ENCODE measurements at regions not wholly inside any gene's neighbourhood (a gene's known extent, or its start where the extent isn't known, plus 50 kb on each side); places are given as distances from the start of the nearest gene placed in this dataset.

GRCh38 chr6:19964115-19964514 is 126.9 kb downstream of the ID4 start:
- Histone ChIP-seq H3K4me1 (ENCODE audit: insufficient read depth, low read length, poor library complexity, severe bottlenecking) (no peaks in the 10 kb centered on the region), H3K27me3 (replicated peaks; ENCODE audit: insufficient read depth, low read depth, low read length, poor library complexity) (peaks cover 32% of the 10 kb centered on the region), H3K27ac (ENCODE audit: low read depth, low read length, poor library complexity, severe bottlenecking) (no peak overlapping the region), H3K36me3 (ENCODE audit: insufficient read depth, low read length, poor library complexity, severe bottlenecking) (no peaks in the 10 kb centered on the region), H3K4me3 (ENCODE audit: low read depth, low read length, poor library complexity, severe bottlenecking) (no peak overlapping the region), H3K9me3 (ENCODE audit: low read depth, low read length, poor library complexity, severe bottlenecking) (no peaks in the 10 kb centered on the region)
- ChIA-PET CTCF (no interaction called here), POLR2A (ENCODE audit: low non-redundant PET) (no interaction called here)
- intact Hi-C loops (cut with micrococcal nuclease; ENCODE audit: unreplicated experiment) = no loop called here
- DNase-seq (ENCODE audit: low spot score) = no peak
- no TSS peak for BruUV-seq (replicated peaks)
- TF ChIP-seq EZH2 (IDR thresholded peaks at IDR 0.05; ENCODE audit: borderline replicate concordance, low read depth, low read length, poor library complexity, severe bottlenecking) = no peak
- no peak for TF ChIP-seq CTCF (conservative IDR thresholded peaks at IDR 0.05; ENCODE audit: low read depth, low read length)

- no peaks in the 10 kb centered on the region for H3K4me1 ChIP-seq (ENCODE audit: insufficient read depth, low read length, poor library complexity, severe bottlenecking)
- DNase-seq (ENCODE audit: low spot score) = no peak
- no peak overlapping the region for H3K4me3 ChIP-seq (ENCODE audit: low read depth, low read length, poor library complexity, severe bottlenecking)
- ChIA-PET POLR2A (ENCODE audit: low non-redundant PET) (no interaction called here), CTCF (no interaction called here)
- no TSS peak for BruUV-seq (replicated peaks)
- intact Hi-C loops (cut with micrococcal nuclease; ENCODE audit: unreplicated experiment) = no loop called here
- no peak overlapping the region for H3K27ac ChIP-seq (ENCODE audit: low read depth, low read length, poor library complexity, severe bottlenecking)
- no peaks in the 10 kb centered on the region for H3K9me3 ChIP-seq (ENCODE audit: low read depth, low read length, poor library complexity, severe bottlenecking)
- H3K36me3 ChIP-seq (ENCODE audit: insufficient read depth, low read length, poor library complexity, severe bottlenecking) = no peaks in the 10 kb centered on the region
- peaks cover 8% of the 10 kb centered on the region for H3K27me3 ChIP-seq (replicated peaks; ENCODE audit: insufficient read depth, low read depth, low read length, poor library complexity)
- TF ChIP-seq CTCF (conservative IDR thresholded peaks at IDR 0.05; ENCODE audit: low read depth, low read length) (no peak), EZH2 (IDR thresholded peaks at IDR 0.05; ENCODE audit: borderline replicate concordance, low read depth, low read length, poor library complexity, severe bottlenecking) (no peak)
Measured at GRCh38 chr6:19968201-19968600, 131.0 kb downstream of the ID4 start.

DNA sequence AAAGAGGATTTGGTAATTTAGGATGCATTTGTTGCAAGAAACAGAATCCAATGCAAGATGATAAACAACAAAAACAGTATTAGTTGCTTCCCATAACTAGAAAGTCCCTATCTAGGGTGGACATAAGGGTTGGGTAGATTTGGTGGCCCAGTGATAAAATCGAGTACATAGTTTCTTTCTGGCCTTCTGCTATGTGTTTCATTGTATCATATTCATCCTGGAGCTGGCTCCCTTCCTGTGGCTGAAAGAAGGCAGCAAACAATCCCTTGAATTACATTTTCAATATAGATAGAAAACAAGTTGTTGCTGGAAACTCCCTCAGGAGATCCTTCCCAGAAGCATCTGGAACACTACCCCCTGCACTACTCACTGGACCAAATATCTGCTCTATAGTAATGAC is 135.1 kb downstream of the ID4 start:
- no TSS peak for BruUV-seq (replicated peaks)
- TF ChIP-seq EZH2 (IDR thresholded peaks at IDR 0.05; ENCODE audit: borderline replicate concordance, low read depth, low read length, poor library complexity, severe bottlenecking) (no peak), CTCF (conservative IDR thresholded peaks at IDR 0.05; ENCODE audit: low read depth, low read length) (no peak)

More for the DNA sequence above, 135.1 kb downstream of the ID4 start:
- POLR2A ChIA-PET (ENCODE audit: low non-redundant PET) = no interaction called here
- H3K27me3 ChIP-seq (replicated peaks; ENCODE audit: insufficient read depth, low read depth, low read length, poor library complexity) = no peaks in the 10 kb centered on the region
- H3K27ac ChIP-seq (ENCODE audit: low read depth, low read length, poor library complexity, severe bottlenecking) = no peak overlapping the region
- no peaks in the 10 kb centered on the region for H3K9me3 ChIP-seq (ENCODE audit: low read depth, low read length, poor library complexity, severe bottlenecking)
- CTCF ChIA-PET = no interaction called here
- H3K4me3 ChIP-seq (ENCODE audit: low read depth, low read length, poor library complexity, severe bottlenecking) = no peak overlapping the region
- no peaks in the 10 kb centered on the region for H3K36me3 ChIP-seq (ENCODE audit: insufficient read depth, low read length, poor library complexity, severe bottlenecking)
- no peak for DNase-seq (ENCODE audit: low spot score)
- intact Hi-C loops (cut with micrococcal nuclease; ENCODE audit: unreplicated experiment) = no loop called here
- no peaks in the 10 kb centered on the region for H3K4me1 ChIP-seq (ENCODE audit: insufficient read depth, low read length, poor library complexity, severe bottlenecking)
